ENCODE measurements at regions not wholly inside any gene's neighbourhood (a gene's known extent, or its start where the extent isn't known, plus 50 kb on each side); places are given as distances from the start of the nearest gene placed in this dataset.

DNA sequence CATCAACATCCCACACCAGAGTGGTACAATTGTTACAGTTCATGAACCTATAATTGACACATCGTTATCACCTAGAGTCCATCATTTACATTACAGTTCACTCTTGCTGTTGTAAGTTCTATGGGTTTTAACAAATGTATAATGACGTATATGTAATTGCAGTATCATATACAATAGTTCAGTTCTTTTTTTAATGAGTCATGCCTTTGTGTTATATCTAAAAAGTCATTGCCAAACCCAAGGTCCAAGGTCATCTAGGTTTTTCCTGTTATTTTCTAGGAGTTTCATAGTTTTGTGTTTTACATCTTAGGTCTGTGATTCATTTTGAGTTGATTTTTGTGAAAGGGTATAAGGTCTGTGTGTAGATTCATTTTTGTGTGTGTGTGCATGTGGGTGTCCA, 160.9 kb upstream of the GALNT15 start:
- TF ChIP-seq, protein P1, sequence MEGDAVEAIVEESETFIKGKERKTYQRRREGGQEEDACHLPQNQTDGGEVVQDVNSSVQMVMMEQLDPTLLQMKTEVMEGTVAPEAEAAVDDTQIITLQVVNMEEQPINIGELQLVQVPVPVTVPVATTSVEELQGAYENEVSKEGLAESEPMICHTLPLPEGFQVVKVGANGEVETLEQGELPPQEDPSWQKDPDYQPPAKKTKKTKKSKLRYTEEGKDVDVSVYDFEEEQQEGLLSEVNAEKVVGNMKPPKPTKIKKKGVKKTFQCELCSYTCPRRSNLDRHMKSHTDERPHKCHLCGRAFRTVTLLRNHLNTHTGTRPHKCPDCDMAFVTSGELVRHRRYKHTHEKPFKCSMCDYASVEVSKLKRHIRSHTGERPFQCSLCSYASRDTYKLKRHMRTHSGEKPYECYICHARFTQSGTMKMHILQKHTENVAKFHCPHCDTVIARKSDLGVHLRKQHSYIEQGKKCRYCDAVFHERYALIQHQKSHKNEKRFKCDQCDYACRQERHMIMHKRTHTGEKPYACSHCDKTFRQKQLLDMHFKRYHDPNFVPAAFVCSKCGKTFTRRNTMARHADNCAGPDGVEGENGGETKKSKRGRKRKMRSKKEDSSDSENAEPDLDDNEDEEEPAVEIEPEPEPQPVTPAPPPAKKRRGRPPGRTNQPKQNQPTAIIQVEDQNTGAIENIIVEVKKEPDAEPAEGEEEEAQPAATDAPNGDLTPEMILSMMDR (IDR thresholded peaks at IDR 0.05), result no peak
- TF ChIP-seq POLR2A (IDR thresholded peaks at IDR 0.05), result no peak
